IMR-90 (cell line): ENCODE measurements at regions not wholly inside any gene's neighbourhood (a gene's known extent, or its start where the extent isn't known, plus 50 kb on each side); places are given as distances from the start of the nearest gene placed in this dataset.

ENCODE experiments used
- ATAC-seq: fragments of 200-7000 bp; cut with Tn5 transposase; 2 replicates; pipeline ENCODE4 v1.9.1; 2020; ENCODE audit warnings: low read depth, mild to moderate bottlenecking, moderate library complexity
- BruUV-seq: library from RNA; stranded (reverse); fragments of 400-500 nt; replicated peaks from 2 replicates; lab custom pipeline; 2021; lab: Mats Ljungman, UMichigan
- CTCF ChIA-PET: fragments of 300-600 bp; formaldehyde crosslinking; extraction: SDS; loops from one replicate; lab custom pipeline; 2021; ENCODE audit warnings: antibody characterized with exemption; lab: Yijun Ruan, JAX
- POLR2A ChIA-PET: fragments of 300-600 bp; sonication (Branson Sonifier 250); formaldehyde crosslinking; loops from one replicate; lab custom pipeline; 2022; ENCODE audit warnings: antibody characterized with exemption; ENCODE audit not compliant: unreplicated experiment; lab: Charles Lee
- DNase-seq: peaks from one replicate; pipeline ENCODE4 v3.0.0; 2013
- H2AFZ ChIP-seq: replicated peaks from 2 replicates; pipeline ENCODE3; 2013; ENCODE audit warnings: low read length, mild to moderate bottlenecking; ENCODE audit not compliant: poor library complexity
- H2AK5ac ChIP-seq: 2 replicates; pipeline ENCODE4 v1.6.1; 2013; ENCODE audit warnings: low read depth, low read length, inconsistent platforms
- H2AK9ac ChIP-seq: replicated peaks from 2 replicates; pipeline ENCODE3; 2013; ENCODE audit warnings: mild to moderate bottlenecking, low read depth, low read length, moderate library complexity; ENCODE audit not compliant: poor library complexity
- H2BK120ac ChIP-seq: 2 replicates; pipeline ENCODE4 v1.6.1; 2013; ENCODE audit warnings: low read depth, low read length, inconsistent platforms
- H2BK15ac ChIP-seq: 3 replicates; pipeline ENCODE4 v1.6.1; 2013; ENCODE audit warnings: low read depth, low read length, inconsistent platforms
- H2BK20ac ChIP-seq: 2 replicates; pipeline ENCODE4 v1.6.1; 2013; ENCODE audit warnings: low read depth, mild to moderate bottlenecking, inconsistent platforms, low read length, moderate library complexity
- H2BK5ac ChIP-seq: 2 replicates; pipeline ENCODE4 v1.6.1; 2013; ENCODE audit warnings: mild to moderate bottlenecking, low read depth, low read length, inconsistent platforms; ENCODE audit not compliant: poor library complexity, severe bottlenecking
- H3K14ac ChIP-seq: replicated peaks from 2 replicates; pipeline ENCODE4 v1.6.1; 2013; ENCODE audit warnings: low read depth, low read length, inconsistent platforms
- H3K18ac ChIP-seq: 2 replicates; pipeline ENCODE4 v1.6.1; 2013; ENCODE audit warnings: low read depth, low read length, control low read depth
- H3K23ac ChIP-seq: 2 replicates; pipeline ENCODE4 v1.6.1; 2013; ENCODE audit warnings: low read depth, low read length, inconsistent platforms
- H3K27ac ChIP-seq: 2 replicates; pipeline ENCODE4 v1.5.1; 2013; ENCODE audit warnings: mild to moderate bottlenecking, control low read depth, low read length; ENCODE audit not compliant: insufficient read depth
- H3K27me3 ChIP-seq: 2 replicates; pipeline ENCODE4 v1.6.1; 2013; ENCODE audit warnings: low read length; ENCODE audit not compliant: control insufficient read depth, insufficient read depth
- H3K36me3 ChIP-seq: 2 replicates; pipeline ENCODE4 v1.6.1; 2013; ENCODE audit warnings: low read length, mixed read lengths; ENCODE audit not compliant: control insufficient read depth, insufficient read depth
- H3K4ac ChIP-seq: 2 replicates; pipeline ENCODE4 v1.6.1; 2013; ENCODE audit warnings: low read depth, low read length, inconsistent platforms
- H3K4me1 ChIP-seq: 2 replicates; pipeline ENCODE4 v1.6.1; 2013; ENCODE audit warnings: low read length, mixed read lengths; ENCODE audit not compliant: control insufficient read depth, insufficient read depth
- H3K4me2 ChIP-seq: 2 replicates; pipeline ENCODE4 v1.6.1; 2013; ENCODE audit warnings: low read depth, mild to moderate bottlenecking, control low read depth, low read length, moderate library complexity
- H3K4me3 ChIP-seq: 2 replicates; pipeline ENCODE4 v1.5.1; 2013; ENCODE audit warnings: low read depth, mild to moderate bottlenecking, control low read depth, low read length, moderate library complexity; ENCODE audit not compliant: insufficient read depth
- H3K56ac ChIP-seq: 2 replicates; pipeline ENCODE4 v1.6.1; 2013; ENCODE audit warnings: low read length, inconsistent platforms; ENCODE audit not compliant: insufficient read depth; ENCODE audit errors: extremely low read depth
- H3K79me1 ChIP-seq, 2 experiments: 2 replicates each; pipeline ENCODE4 v1.6.1; 2013; ENCODE audit warnings: low read length in 2 of 2, inconsistent platforms in 1 of 2, low read depth in 1 of 2
- H3K9ac ChIP-seq: 2 replicates; pipeline ENCODE4 v1.6.1; 2013; ENCODE audit warnings: low read depth, low read length, control low read depth
- H3K9me1 ChIP-seq: 2 replicates; pipeline ENCODE4 v1.6.1; 2013; ENCODE audit warnings: low read length, inconsistent platforms; ENCODE audit not compliant: insufficient read depth
- H3K9me3 ChIP-seq: 2 replicates; pipeline ENCODE4 v1.6.1; 2013; ENCODE audit warnings: low read length; ENCODE audit not compliant: control insufficient read depth, insufficient read depth
- H4K20me1 ChIP-seq: 2 replicates; pipeline ENCODE4 v1.6.1; 2013; ENCODE audit warnings: low read length, inconsistent platforms; ENCODE audit not compliant: insufficient read depth
- H4K5ac ChIP-seq: 2 replicates; pipeline ENCODE4 v1.6.1; 2013; ENCODE audit warnings: mild to moderate bottlenecking, low read depth, low read length, control low read depth
- H4K8ac ChIP-seq, 2 experiments: 2 replicates each; pipeline ENCODE4 v1.6.1; 2013; ENCODE audit warnings: low read depth in 2 of 2, low read length in 2 of 2, control low read depth in 1 of 2, inconsistent platforms in 1 of 2
- H4K91ac ChIP-seq: 2 replicates; pipeline ENCODE4 v1.6.1; 2013; ENCODE audit warnings: low read depth, low read length, inconsistent platforms; ENCODE audit not compliant: insufficient read depth
- CEBPB ChIP-seq: IDR thresholded peaks from 2 replicates; pipeline ENCODE4 v1.6.1; 2012; ENCODE audit warnings: low read depth, low read length, improper control_type of control experiment
- CTCF ChIP-seq: conservative IDR thresholded peaks from 2 replicates; pipeline ENCODE4 v1.5.1; 2012; ENCODE audit warnings: mild to moderate bottlenecking, low read depth, low read length, improper control_type of control experiment
- ELK1 ChIP-seq: fragments of 150-350 bp; IDR thresholded peaks from 2 replicates; pipeline ENCODE4 v1.6.1; 2016; ENCODE audit warnings: low read depth, mild to moderate bottlenecking, low read length, moderate library complexity, borderline replicate concordance
- FOS ChIP-seq: fragments of 150-350 bp; IDR thresholded peaks from 2 replicates; pipeline ENCODE4 v1.6.1; 2016; ENCODE audit warnings: low read depth, low read length
- RCOR1 ChIP-seq: IDR thresholded peaks from 2 replicates; pipeline ENCODE4 v1.6.1; 2012; ENCODE audit warnings: mild to moderate bottlenecking, low read length, improper control_type of control experiment; ENCODE audit not compliant: insufficient replicate concordance
- whole genome bisulfite sequencing, 2 experiments: methylation state at CpG; one replicate each; pipeline versions ENCODE4 v1.1.5 to v1.1.7; 2013; ENCODE audit warnings: missing lambda C conversion rate in 2 of 2; ENCODE audit not compliant: insufficient read length in 1 of 2; ENCODE audit errors: extremely low coverage in 2 of 2; 5-methylcytosine and 5-hydroxymethylcytosine counted together
- dilution Hi-C: fragments of 300-500 bp; cut with HindIII; formaldehyde crosslinking; loops from one replicate; pipeline ENCODE4 v1.14.3; 2018; ENCODE audit warnings: low sequenced_read_pairs; ENCODE audit not compliant: unreplicated experiment
- in situ Hi-C: fragments of 300-500 bp; cut with MboI; formaldehyde crosslinking; loops from 3 replicates; pipeline ENCODE4 v1.14.3; 2019; ENCODE audit warnings: low sequenced_read_pairs, inconsistent platforms, mixed read lengths
- intact Hi-C: fragments of 100-400 bp; cut with micrococcal nuclease; formaldehyde crosslinking; loops from 2 replicates; pipeline ENCODE4 v1.10.0; 2022

GRCh38 chr9:91150998-91151717 lies 210.6 kb downstream of the AUH start:
- Histone ChIP-seq H3K18ac (no peak overlapping the region), H4K91ac (no peak overlapping the region), H4K5ac (no peak overlapping the region; the same call in 1 of the 2 replicates), H3K27me3 (no peaks in the 10 kb centered on the region), H4K8ac (peak overlapping the region in 1 of 2 experiments; percentile 2; a peak in 1 of 4 replicates), H2BK5ac (peak overlapping the region; percentile 43), H3K4me1 (peaks cover 2% of the 10 kb centered on the region; the same call in 1 of the 2 replicates), H3K36me3 (no peaks in the 10 kb centered on the region), H4K20me1 (no peaks in the 10 kb centered on the region), H3K56ac (no peak overlapping the region), H2AFZ (no peak overlapping the region), H2BK15ac (peak overlapping the region; percentile 65; the same call in 2 of the 3 replicates), H3K23ac (no peak overlapping the region), H3K9ac (no peak overlapping the region), H2BK20ac (0 out of 2 replicates have a peak overlapping the region, but pooled peaks have one; percentile 62), H2AK9ac (no peak overlapping the region), H3K4me3 (no peak overlapping the region), H3K27ac (no peak overlapping the region), H2BK120ac (peak overlapping the region; percentile 19; the same call in 1 of the 2 replicates), H3K9me3 (peaks cover 9% of the 10 kb centered on the region), H3K9me1 (no peaks in the 10 kb centered on the region), H2AK5ac (no peak overlapping the region), H3K4ac (no peak overlapping the region), H3K79me1 (no peaks in the 10 kb centered on the region), H3K4me2 (no peak overlapping the region), H3K14ac (no peak overlapping the region)
- WGBS, 2 experiments: 67% methylated on average over 1 of the region's 5 CpGs; no CpG with 5 or more reads in 1 of the 2 experiments
- TF ChIP-seq RCOR1: no peak
- no peak for TF ChIP-seq CTCF
- no peak for TF ChIP-seq FOS
- no peak for TF ChIP-seq ELK1
- no peak for TF ChIP-seq CEBPB
- no TSS peak for BruUV-seq
- ATAC-seq (no peak), DNase-seq (peak; percentile 81)
- dilution Hi-C loops: no loop called here
- ChIA-PET CTCF (no interaction called here), POLR2A (no interaction called here)
- in situ Hi-C loops: no loop called here
- intact Hi-C loops: no loop called here
